Stomach (tissue), 8 donors: ENCODE measurements at regions not wholly inside any gene's neighbourhood (a gene's known extent, or its start where the extent isn't known, plus 50 kb on each side); places are given as distances from the start of the nearest gene placed in this dataset.

Source experiments
- DNase-seq, 2 donors: peaks; one replicate each; pipeline versions ENCODE4 v3.0.0 to v3.0.0-alpha.2; 2013 to 2019
- H3K27ac ChIP-seq, 5 donors: fragments of 200-600 bp in 4 of 5; sonication (generic) in 4 of 5; one replicate each; pipeline ENCODE4 v1.5.1; 2013 to 2019; ENCODE audit warnings: mild to moderate bottlenecking in 1 of 5, moderate library complexity in 1 of 5
- H3K27me3 ChIP-seq, 3 donors: fragments of 200-600 bp; sonication (generic); one replicate each; pipeline ENCODE4 v1.5.1; 2017 to 2019; ENCODE audit warnings: mixed run types in 1 of 3
- H3K36me3 ChIP-seq, 4 donors: fragments of 200-600 bp; sonication (generic); 1 replicate in 3 of 4; 2 replicates in 1 of 4; pipeline ENCODE4 v1.5.1; 2016 to 2019
- H3K4me1 ChIP-seq, 4 donors: fragments of 200-600 bp; sonication (generic); one replicate each; pipeline ENCODE4 v1.5.1; 2016 to 2019
- H3K4me3 ChIP-seq, 4 donors: fragments of 200-600 bp; sonication (generic) in 3 of 4; one replicate each; pipeline ENCODE4 v1.5.1; 2016 to 2019; ENCODE audit warnings: mild to moderate bottlenecking in 1 of 4
- H3K9me3 ChIP-seq, 4 donors: fragments of 200-600 bp; sonication (generic); one replicate each; pipeline ENCODE4 v1.5.1; 2016 to 2019
- EP300 ChIP-seq: sonication (generic); formaldehyde crosslinking; IDR thresholded peaks from one replicate; pipeline ENCODE4 v1.6.1; 2017; ENCODE audit warnings: antibody characterized with exemption
- POLR2A ChIP-seq, 4 donors: fragments of 450-650 bp; IDR thresholded peaks; one replicate each; pipeline ENCODE4 v1.6.1; 2016; ENCODE audit warnings: antibody characterized with exemption in 4 of 4, control low read depth in 2 of 4, mild to moderate bottlenecking in 1 of 4, moderate library complexity in 1 of 4
- POLR2AphosphoS5 ChIP-seq, 3 donors: sonication (generic); formaldehyde crosslinking; IDR thresholded peaks; one replicate each; pipeline ENCODE4 v1.6.1; 2016; ENCODE audit warnings: antibody characterized with exemption in 3 of 3
- WGBS, 5 donors: extraction: QIAGEN DNeasy Blood & Tissue Kit in 3 of 5; methylation state at CpG; one replicate each; pipeline versions ENCODE4 v1.1.5 to v1.1.7; 2013 to 2018; 5-methylcytosine and 5-hydroxymethylcytosine counted together
- intact Hi-C: fragments of 100-400 bp; cut with DNase I; formaldehyde crosslinking; loops from one replicate; pipeline ENCODE4 v1.15.1; 2023; ENCODE audit warnings: low total_unique reads
- TF ChIP-seq, protein P1 (sequence below), 7 experiments: fragments of 450-650 bp in 4 of 7; fragments of 200-600 bp in 3 of 7; sonication (generic) in 3 of 7; IDR thresholded peaks; one replicate each; pipeline ENCODE4 v1.5.1; 2016 to 2019; ENCODE audit warnings: antibody characterized with exemption in 7 of 7, control low read depth in 2 of 7, mild to moderate bottlenecking in 1 of 7
- donor health status: healthy with polysubstance abuse.
- donor health status: Bipolar disorder and iron deficiency.
- donor health status: healthy.

DNA sequence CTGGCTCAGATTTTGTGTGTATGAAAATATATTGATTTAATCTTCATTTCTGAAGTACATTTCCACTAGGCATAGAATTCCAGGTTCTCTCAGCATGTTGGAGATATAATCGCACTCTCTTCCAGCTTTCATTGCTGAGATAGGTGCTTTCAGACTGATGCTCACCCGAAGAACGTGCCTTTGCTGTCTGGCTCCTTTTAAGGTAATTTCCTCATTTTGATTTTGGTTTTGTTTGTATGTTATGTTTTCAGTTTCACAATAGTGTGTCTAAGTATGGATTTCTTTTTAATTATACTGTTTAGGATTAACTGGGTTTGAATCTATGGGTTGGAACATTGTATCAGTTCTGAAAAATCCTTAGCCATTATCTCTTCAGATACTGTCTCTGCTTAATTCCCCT lies 132.0 kb upstream of the NFIB start:
- H3K9me3 ChIP-seq: peaks cover 0 to 5% (median 0%) of the 10 kb centered on the region in 4 donors
- intact Hi-C loops: no loop called here
- TF ChIP-seq, protein P1, sequence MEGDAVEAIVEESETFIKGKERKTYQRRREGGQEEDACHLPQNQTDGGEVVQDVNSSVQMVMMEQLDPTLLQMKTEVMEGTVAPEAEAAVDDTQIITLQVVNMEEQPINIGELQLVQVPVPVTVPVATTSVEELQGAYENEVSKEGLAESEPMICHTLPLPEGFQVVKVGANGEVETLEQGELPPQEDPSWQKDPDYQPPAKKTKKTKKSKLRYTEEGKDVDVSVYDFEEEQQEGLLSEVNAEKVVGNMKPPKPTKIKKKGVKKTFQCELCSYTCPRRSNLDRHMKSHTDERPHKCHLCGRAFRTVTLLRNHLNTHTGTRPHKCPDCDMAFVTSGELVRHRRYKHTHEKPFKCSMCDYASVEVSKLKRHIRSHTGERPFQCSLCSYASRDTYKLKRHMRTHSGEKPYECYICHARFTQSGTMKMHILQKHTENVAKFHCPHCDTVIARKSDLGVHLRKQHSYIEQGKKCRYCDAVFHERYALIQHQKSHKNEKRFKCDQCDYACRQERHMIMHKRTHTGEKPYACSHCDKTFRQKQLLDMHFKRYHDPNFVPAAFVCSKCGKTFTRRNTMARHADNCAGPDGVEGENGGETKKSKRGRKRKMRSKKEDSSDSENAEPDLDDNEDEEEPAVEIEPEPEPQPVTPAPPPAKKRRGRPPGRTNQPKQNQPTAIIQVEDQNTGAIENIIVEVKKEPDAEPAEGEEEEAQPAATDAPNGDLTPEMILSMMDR (IDR thresholded peaks at IDR 0.05): no peak
- TF ChIP-seq POLR2A (IDR thresholded peaks at IDR 0.05) (no peak), EP300 (no peak), POLR2AphosphoS5 (IDR thresholded peaks at IDR 0.05) (no peak)

DNA sequence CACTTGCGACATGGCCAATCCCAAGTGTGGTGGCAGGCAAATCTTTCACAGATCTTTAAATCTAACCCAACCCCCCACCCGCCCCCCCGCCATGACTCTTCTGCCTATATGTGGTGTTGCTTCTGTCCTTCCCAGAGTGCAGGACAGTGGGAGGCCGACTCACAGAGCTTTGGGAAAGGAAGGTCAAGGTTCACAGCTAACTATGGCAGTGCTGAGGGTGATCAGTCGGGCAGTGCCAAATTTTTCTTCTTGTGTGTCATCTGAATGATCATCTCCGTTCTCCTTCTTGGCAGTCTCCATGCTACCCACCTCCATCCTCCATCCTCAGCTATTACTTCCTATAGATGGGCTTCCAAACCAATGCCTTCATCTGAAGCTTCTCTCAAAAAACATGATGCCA lies 129.0 kb upstream of the NFIB start:
- H3K4me1 ChIP-seq: no peaks in the 10 kb centered on the region
- WGBS, 5 donors: 81 to 90% (median 87%) methylated on average over 6 of the region's 6 CpGs
- no peak overlapping the region for H3K4me3 ChIP-seq
- H3K9me3 ChIP-seq: peaks cover 0 to 5% (median 0%) of the 10 kb centered on the region in 4 donors
- intact Hi-C loops: no loop called here
- no peaks in the 10 kb centered on the region for H3K36me3 ChIP-seq
- H3K27ac ChIP-seq: no peak overlapping the region
- no peak for DNase-seq
- TF ChIP-seq POLR2AphosphoS5 (IDR thresholded peaks at IDR 0.05) (no peak), EP300 (no peak), POLR2A (IDR thresholded peaks at IDR 0.05) (no peak)
- TF ChIP-seq, protein P1 (IDR thresholded peaks at IDR 0.05): no peak
- no peaks in the 10 kb centered on the region for H3K27me3 ChIP-seq

More for the DNA sequence above, 132.0 kb upstream of the NFIB start:
- H3K4me3 ChIP-seq: no peak overlapping the region
- no peaks in the 10 kb centered on the region for H3K4me1 ChIP-seq
- no peak overlapping the region for H3K27ac ChIP-seq
- 87 to 93% (median 89%) methylated on average over 3 of the region's 3 CpGs for WGBS, 5 donors
- H3K36me3 ChIP-seq: no peaks in the 10 kb centered on the region
- H3K27me3 ChIP-seq: no peaks in the 10 kb centered on the region
- DNase-seq: no peak

DNA sequence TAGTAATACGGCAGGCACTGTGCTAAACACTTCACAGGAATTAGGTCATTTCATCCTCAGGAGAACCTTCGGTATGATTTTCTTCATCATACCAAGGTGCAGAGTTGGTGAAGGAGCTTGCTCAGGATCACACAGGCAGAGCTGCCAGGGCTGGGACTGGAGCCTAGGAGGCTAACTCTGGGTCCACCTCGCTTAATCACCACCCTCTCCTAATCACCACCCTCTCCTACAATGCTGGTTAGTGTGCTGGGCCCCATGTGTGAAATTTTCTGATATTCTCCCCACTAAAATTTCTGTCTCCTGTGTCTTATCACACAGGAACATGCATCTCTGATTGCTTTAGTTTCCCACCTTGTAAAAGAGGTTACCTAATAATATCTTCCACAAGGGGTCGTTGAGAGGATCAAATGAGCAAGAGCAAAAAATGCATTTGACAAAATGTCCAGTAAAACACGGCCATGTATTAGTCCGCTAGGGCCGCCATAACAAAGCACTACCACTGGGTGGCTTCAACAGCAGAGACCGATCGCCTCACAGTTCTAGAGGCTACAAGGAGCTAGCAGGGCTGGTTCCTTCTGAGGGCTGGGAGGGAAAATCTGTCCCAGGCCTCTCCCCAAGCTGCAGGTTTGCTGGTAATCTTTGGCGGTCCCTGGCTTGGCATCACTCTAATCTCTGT lies 128.2 kb upstream of the NFIB start:
- 82 to 91% (median 87%) methylated on average over 10 of the region's 10 CpGs for WGBS, 5 donors
- no peak for TF ChIP-seq EP300
- TF ChIP-seq, protein P1 (IDR thresholded peaks at IDR 0.05): no peak
- no peak for TF ChIP-seq POLR2AphosphoS5 (IDR thresholded peaks at IDR 0.05)
- TF ChIP-seq POLR2A (IDR thresholded peaks at IDR 0.05): no peak
- no peak overlapping the region for H3K4me3 ChIP-seq
- H3K9me3 ChIP-seq: peaks cover 0 to under 1% (median 0%) of the 10 kb centered on the region in 4 donors
- H3K36me3 ChIP-seq: no peaks in the 10 kb centered on the region
- peaks cover 0 to 3% (median 0%) of the 10 kb centered on the region in 3 donors for H3K27me3 ChIP-seq
- H3K4me1 ChIP-seq: no peaks in the 10 kb centered on the region
- DNase-seq: no peak
- intact Hi-C loops: no loop called here
- H3K27ac ChIP-seq: no peak overlapping the region

DNA sequence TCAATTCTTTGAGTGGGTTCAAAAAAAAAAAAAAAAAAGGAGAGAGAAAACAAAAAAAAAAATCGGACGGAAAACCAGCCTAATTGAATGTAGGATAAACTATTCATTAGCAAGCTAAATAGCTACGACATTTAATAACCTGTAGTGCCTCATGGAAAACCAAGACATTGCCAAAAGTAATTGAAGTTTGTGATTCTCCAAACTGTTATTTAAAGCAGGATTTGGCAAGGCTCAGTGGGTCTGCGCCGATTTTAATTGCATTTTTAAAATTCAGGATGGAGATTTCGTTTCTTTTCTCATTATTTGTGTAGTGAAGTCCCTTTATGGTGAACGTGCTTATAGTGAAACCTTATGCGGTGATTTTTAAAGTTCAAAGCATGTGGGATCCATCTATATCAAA lies 127.2 kb upstream of the NFIB start:
- no peak for TF ChIP-seq POLR2A (IDR thresholded peaks at IDR 0.05)
- no peak for TF ChIP-seq EP300
- TF ChIP-seq, protein P1 (IDR thresholded peaks at IDR 0.05): no peak
- TF ChIP-seq POLR2AphosphoS5 (IDR thresholded peaks at IDR 0.05): no peak
- Histone ChIP-seq H3K4me1 (no peaks in the 10 kb centered on the region), H3K27ac (no peak overlapping the region), H3K4me3 (no peak overlapping the region), H3K36me3 (no peaks in the 10 kb centered on the region), H3K9me3 (no peaks in the 10 kb centered on the region), H3K27me3 (peaks cover 0 to 3% (median 0%) of the 10 kb centered on the region in 3 donors)
- WGBS, 5 donors: 64 to 80% (median 77%) methylated on average over 8 of the region's 8 CpGs
- no peak for DNase-seq
- intact Hi-C loops: no loop called here
